ENCODE measurements at regions not wholly inside any gene's neighbourhood (a gene's known extent, or its start where the extent isn't known, plus 50 kb on each side); places are given as distances from the start of the nearest gene placed in this dataset.

- Histone ChIP-seq H3K27ac (no peak overlapping the region), H3K27me3 (no peaks in the 10 kb centered on the region), H3K4me1 (no peaks in the 10 kb centered on the region), H3K4me3 (no peak overlapping the region), H3K36me3 (no peaks in the 10 kb centered on the region), H3K9me3 (no peaks in the 10 kb centered on the region)
- no peak for TF ChIP-seq CTCF (IDR thresholded peaks at IDR 0.05)
- no peak for ATAC-seq
- no peak for DNase-seq
- intact Hi-C loops (cut with DNase I), result no loop called here
These were observed 65.8 kb upstream of the RAB4A start for GRCh38 chr1:229204921-229205777.

GRCh38 chr1:229205854-229206253 is 65.1 kb upstream of the RAB4A start:
- no peak for ATAC-seq
- Histone ChIP-seq H3K4me3 (no peak overlapping the region), H3K36me3 (no peaks in the 10 kb centered on the region), H3K27ac (no peak overlapping the region), H3K27me3 (no peaks in the 10 kb centered on the region), H3K9me3 (no peaks in the 10 kb centered on the region), H3K4me1 (no peaks in the 10 kb centered on the region)
- DNase-seq, result no peak
- intact Hi-C loops (cut with DNase I), result no loop called here
- no peak for TF ChIP-seq CTCF (IDR thresholded peaks at IDR 0.05)

GRCh38 chr1:229207916-229208315 is 63.0 kb upstream of the RAB4A start:
- intact Hi-C loops (cut with DNase I), result no loop called here
- H3K9me3 ChIP-seq, result no peaks in the 10 kb centered on the region
- H3K27ac ChIP-seq, result no peak overlapping the region
- no peaks in the 10 kb centered on the region for H3K27me3 ChIP-seq
- no peaks in the 10 kb centered on the region for H3K36me3 ChIP-seq
- DNase-seq (no peak), ATAC-seq (peak; percentile 50)
- no peak overlapping the region for H3K4me3 ChIP-seq
- TF ChIP-seq CTCF (IDR thresholded peaks at IDR 0.05), result no peak
- H3K4me1 ChIP-seq, result no peaks in the 10 kb centered on the region

- TF ChIP-seq CTCF (IDR thresholded peaks at IDR 0.05), result no peak
- no peaks in the 10 kb centered on the region for H3K9me3 ChIP-seq
- H3K27ac ChIP-seq, result no peak overlapping the region
- intact Hi-C loops (cut with DNase I), result no loop called here
- DNase-seq, result no peak
- H3K4me3 ChIP-seq, result no peak overlapping the region
- no peaks in the 10 kb centered on the region for H3K4me1 ChIP-seq
- ATAC-seq, result no peak
- H3K27me3 ChIP-seq, result no peaks in the 10 kb centered on the region
- H3K36me3 ChIP-seq, result no peaks in the 10 kb centered on the region
These were observed 62.4 kb upstream of the RAB4A start for GRCh38 chr1:229208481-229208880.

- ATAC-seq (no peak), DNase-seq (no peak)
- no peak overlapping the region for H3K27ac ChIP-seq
- no peaks in the 10 kb centered on the region for H3K36me3 ChIP-seq
- TF ChIP-seq CTCF (IDR thresholded peaks at IDR 0.05), result no peak
- H3K9me3 ChIP-seq, result no peaks in the 10 kb centered on the region
- intact Hi-C loops (cut with DNase I), result no loop called here
- H3K4me1 ChIP-seq, result no peaks in the 10 kb centered on the region
- H3K27me3 ChIP-seq, result no peaks in the 10 kb centered on the region
- no peak overlapping the region for H3K4me3 ChIP-seq
These were observed 61.5 kb upstream of the RAB4A start for GRCh38 chr1:229209386-229209785.

Measured in upper lobe of right lung (tissue), 1 donor.